HL-60 (cell line): ENCODE measurements at regions not wholly inside any gene's neighbourhood (a gene's known extent, or its start where the extent isn't known, plus 50 kb on each side); places are given as distances from the start of the nearest gene placed in this dataset.

ENCODE experiments used
- POLR2AphosphoS5 ChIP-seq: IDR thresholded peaks from 2 replicates; pipeline ENCODE4 v1.6.1; 2012; ENCODE audit warnings: low read depth
- TF ChIP-seq, protein P1 (sequence below): IDR thresholded peaks from one replicate; pipeline ENCODE4 v1.5.1; 2011; ENCODE audit warnings: low read length, control low read depth, inconsistent platforms; ENCODE audit not compliant: insufficient read depth
- TF ChIP-seq, protein P2 (sequence below): IDR thresholded peaks from 2 replicates; pipeline ENCODE4 v1.6.1; 2012; ENCODE audit warnings: low read depth; ENCODE audit not compliant: insufficient replicate concordance

DNA sequence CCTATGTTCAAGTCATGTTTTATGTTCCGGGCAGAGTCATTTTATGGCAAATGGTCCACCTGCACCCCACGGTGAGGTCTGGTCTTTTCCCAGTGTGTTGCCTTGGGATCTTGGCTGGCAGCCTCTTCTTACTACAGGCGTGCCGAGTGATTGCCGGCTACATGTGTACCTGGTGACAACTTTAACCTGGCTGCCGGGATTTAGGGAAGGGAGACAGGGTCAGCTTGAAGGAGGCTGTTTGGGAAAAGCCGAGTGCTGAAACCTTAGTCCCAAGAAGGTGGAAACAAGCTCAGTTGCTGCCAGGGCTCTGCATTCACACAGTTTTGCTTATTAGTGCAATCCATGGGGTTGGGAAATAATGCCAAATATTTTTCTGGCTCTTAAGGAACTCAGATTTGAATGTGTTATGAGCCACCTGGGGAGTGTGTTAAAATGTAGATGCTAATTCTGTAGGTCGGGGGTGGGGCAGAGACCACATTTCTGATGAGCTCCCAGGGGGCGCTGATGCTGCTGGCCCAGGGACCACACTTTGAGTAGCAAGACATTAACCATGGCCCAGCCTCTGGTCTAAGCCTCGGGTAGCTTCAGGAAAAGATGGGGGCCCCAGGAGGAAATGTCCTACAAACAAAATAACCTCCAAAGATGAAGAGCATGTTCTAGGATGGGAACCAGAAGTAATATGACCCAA lies 179.6 kb downstream of the TBX5 start:
- TF ChIP-seq POLR2AphosphoS5, result no peak
- TF ChIP-seq, protein P1, sequence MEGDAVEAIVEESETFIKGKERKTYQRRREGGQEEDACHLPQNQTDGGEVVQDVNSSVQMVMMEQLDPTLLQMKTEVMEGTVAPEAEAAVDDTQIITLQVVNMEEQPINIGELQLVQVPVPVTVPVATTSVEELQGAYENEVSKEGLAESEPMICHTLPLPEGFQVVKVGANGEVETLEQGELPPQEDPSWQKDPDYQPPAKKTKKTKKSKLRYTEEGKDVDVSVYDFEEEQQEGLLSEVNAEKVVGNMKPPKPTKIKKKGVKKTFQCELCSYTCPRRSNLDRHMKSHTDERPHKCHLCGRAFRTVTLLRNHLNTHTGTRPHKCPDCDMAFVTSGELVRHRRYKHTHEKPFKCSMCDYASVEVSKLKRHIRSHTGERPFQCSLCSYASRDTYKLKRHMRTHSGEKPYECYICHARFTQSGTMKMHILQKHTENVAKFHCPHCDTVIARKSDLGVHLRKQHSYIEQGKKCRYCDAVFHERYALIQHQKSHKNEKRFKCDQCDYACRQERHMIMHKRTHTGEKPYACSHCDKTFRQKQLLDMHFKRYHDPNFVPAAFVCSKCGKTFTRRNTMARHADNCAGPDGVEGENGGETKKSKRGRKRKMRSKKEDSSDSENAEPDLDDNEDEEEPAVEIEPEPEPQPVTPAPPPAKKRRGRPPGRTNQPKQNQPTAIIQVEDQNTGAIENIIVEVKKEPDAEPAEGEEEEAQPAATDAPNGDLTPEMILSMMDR, result no peak
- TF ChIP-seq, protein P2, sequence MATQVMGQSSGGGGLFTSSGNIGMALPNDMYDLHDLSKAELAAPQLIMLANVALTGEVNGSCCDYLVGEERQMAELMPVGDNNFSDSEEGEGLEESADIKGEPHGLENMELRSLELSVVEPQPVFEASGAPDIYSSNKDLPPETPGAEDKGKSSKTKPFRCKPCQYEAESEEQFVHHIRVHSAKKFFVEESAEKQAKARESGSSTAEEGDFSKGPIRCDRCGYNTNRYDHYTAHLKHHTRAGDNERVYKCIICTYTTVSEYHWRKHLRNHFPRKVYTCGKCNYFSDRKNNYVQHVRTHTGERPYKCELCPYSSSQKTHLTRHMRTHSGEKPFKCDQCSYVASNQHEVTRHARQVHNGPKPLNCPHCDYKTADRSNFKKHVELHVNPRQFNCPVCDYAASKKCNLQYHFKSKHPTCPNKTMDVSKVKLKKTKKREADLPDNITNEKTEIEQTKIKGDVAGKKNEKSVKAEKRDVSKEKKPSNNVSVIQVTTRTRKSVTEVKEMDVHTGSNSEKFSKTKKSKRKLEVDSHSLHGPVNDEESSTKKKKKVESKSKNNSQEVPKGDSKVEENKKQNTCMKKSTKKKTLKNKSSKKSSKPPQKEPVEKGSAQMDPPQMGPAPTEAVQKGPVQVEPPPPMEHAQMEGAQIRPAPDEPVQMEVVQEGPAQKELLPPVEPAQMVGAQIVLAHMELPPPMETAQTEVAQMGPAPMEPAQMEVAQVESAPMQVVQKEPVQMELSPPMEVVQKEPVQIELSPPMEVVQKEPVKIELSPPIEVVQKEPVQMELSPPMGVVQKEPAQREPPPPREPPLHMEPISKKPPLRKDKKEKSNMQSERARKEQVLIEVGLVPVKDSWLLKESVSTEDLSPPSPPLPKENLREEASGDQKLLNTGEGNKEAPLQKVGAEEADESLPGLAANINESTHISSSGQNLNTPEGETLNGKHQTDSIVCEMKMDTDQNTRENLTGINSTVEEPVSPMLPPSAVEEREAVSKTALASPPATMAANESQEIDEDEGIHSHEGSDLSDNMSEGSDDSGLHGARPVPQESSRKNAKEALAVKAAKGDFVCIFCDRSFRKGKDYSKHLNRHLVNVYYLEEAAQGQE, result no peak
